Parathyroid adenoma (tissue), 2 donors: ENCODE measurements at regions not wholly inside any gene's neighbourhood (a gene's known extent, or its start where the extent isn't known, plus 50 kb on each side); places are given as distances from the start of the nearest gene placed in this dataset.

Experiments
- H2AFZ ChIP-seq: fragments of 300-600 bp; sonication (generic); one replicate; pipeline ENCODE4 v1.7.0; 2017; ENCODE audit warnings: antibody characterized with exemption, mild to moderate bottlenecking
- H3K27ac ChIP-seq: fragments of 300-600 bp; sonication (generic); one replicate; pipeline ENCODE4 v1.7.0; 2017
- H3K27me3 ChIP-seq: fragments of 300-600 bp; sonication (generic); one replicate; pipeline ENCODE4 v1.7.0; 2017; ENCODE audit warnings: low read length; ENCODE audit not compliant: control insufficient read depth, insufficient read depth
- H3K36me3 ChIP-seq: fragments of 300-600 bp; sonication (generic); one replicate; pipeline ENCODE4 v1.7.0; 2017; ENCODE audit warnings: low read length; ENCODE audit not compliant: control insufficient read depth, insufficient read depth
- H3K4me1 ChIP-seq: fragments of 300-600 bp; sonication (generic); one replicate; pipeline ENCODE4 v1.7.0; 2017; ENCODE audit warnings: control low read depth
- H3K4me2 ChIP-seq: fragments of 300-600 bp; sonication (generic); one replicate; pipeline ENCODE4 v1.7.0; 2017; ENCODE audit warnings: low read length
- H3K4me3 ChIP-seq: fragments of 300-600 bp; sonication (generic); one replicate; pipeline ENCODE4 v1.7.0; 2017; ENCODE audit warnings: low read depth, low read length
- H3K79me2 ChIP-seq: fragments of 300-600 bp; sonication (generic); one replicate; pipeline ENCODE4 v1.7.0; 2017; ENCODE audit warnings: control low read depth
- H3K9ac ChIP-seq: fragments of 300-600 bp; sonication (generic); one replicate; pipeline ENCODE4 v1.7.0; 2017; ENCODE audit warnings: mild to moderate bottlenecking
- H3K9me3 ChIP-seq: fragments of 300-600 bp; sonication (generic); one replicate; pipeline ENCODE4 v1.7.0; 2017; ENCODE audit warnings: low read length; ENCODE audit not compliant: control insufficient read depth
- CTCF ChIP-seq: fragments of 300-600 bp; sonication (generic); IDR thresholded peaks from one replicate; pipeline ENCODE4 v1.7.0; 2017; ENCODE audit warnings: antibody characterized with exemption, mild to moderate bottlenecking
- donor health status: primary hyperparathyroidism.

- Histone ChIP-seq H3K4me3 (no peak overlapping the region), H3K79me2 (no peaks in the 10 kb centered on the region), H3K4me2 (no peak overlapping the region), H2AFZ (no peak overlapping the region), H3K36me3 (no peaks in the 10 kb centered on the region), H3K9me3 (no peaks in the 10 kb centered on the region), H3K27ac (no peak overlapping the region), H3K9ac (no peak overlapping the region), H3K4me1 (no peaks in the 10 kb centered on the region), H3K27me3 (no peaks in the 10 kb centered on the region)
- TF ChIP-seq CTCF, result no peak
Measured at GRCh38 chr3:67123914-67124313, 125.8 kb downstream of the KBTBD8 start.

- no peak for TF ChIP-seq CTCF
- peaks cover 3% of the 10 kb centered on the region for H3K4me1 ChIP-seq
- H3K27ac ChIP-seq, result no peak overlapping the region
- no peak overlapping the region for H3K4me3 ChIP-seq
- no peak overlapping the region for H3K9ac ChIP-seq
- H3K36me3 ChIP-seq, result no peaks in the 10 kb centered on the region
- peak overlapping the region; percentile 51 for H2AFZ ChIP-seq
- H3K4me2 ChIP-seq, result no peak overlapping the region
- no peaks in the 10 kb centered on the region for H3K79me2 ChIP-seq
- H3K9me3 ChIP-seq, result no peaks in the 10 kb centered on the region
- H3K27me3 ChIP-seq, result no peaks in the 10 kb centered on the region
Measured at GRCh38 chr3:67127254-67127653, 129.1 kb downstream of the KBTBD8 start.

- Histone ChIP-seq H2AFZ (no peak overlapping the region), H3K27me3 (no peaks in the 10 kb centered on the region), H3K36me3 (no peaks in the 10 kb centered on the region), H3K4me1 (no peaks in the 10 kb centered on the region), H3K27ac (no peak overlapping the region), H3K79me2 (no peaks in the 10 kb centered on the region), H3K9ac (no peak overlapping the region), H3K9me3 (no peaks in the 10 kb centered on the region), H3K4me2 (no peak overlapping the region), H3K4me3 (no peak overlapping the region)
- no peak for TF ChIP-seq CTCF
Measured at GRCh38 chr3:67142432-67142831, 144.3 kb downstream of the KBTBD8 start.

- H3K27ac ChIP-seq, result no peak overlapping the region
- H3K4me1 ChIP-seq, result no peaks in the 10 kb centered on the region
- no peak overlapping the region for H2AFZ ChIP-seq
- no peak overlapping the region for H3K9ac ChIP-seq
- H3K36me3 ChIP-seq, result no peaks in the 10 kb centered on the region
- no peaks in the 10 kb centered on the region for H3K9me3 ChIP-seq
- TF ChIP-seq CTCF, result no peak
- no peaks in the 10 kb centered on the region for H3K27me3 ChIP-seq
- no peak overlapping the region for H3K4me2 ChIP-seq
- no peaks in the 10 kb centered on the region for H3K79me2 ChIP-seq
- H3K4me3 ChIP-seq, result no peak overlapping the region
Measured at GRCh38 chr3:67145738-67146137, 147.6 kb downstream of the KBTBD8 start.

- Histone ChIP-seq H2AFZ (peak overlapping the region; percentile 43), H3K79me2 (no peaks in the 10 kb centered on the region), H3K27me3 (no peaks in the 10 kb centered on the region), H3K9me3 (no peaks in the 10 kb centered on the region), H3K4me1 (peaks cover 5% of the 10 kb centered on the region), H3K9ac (no peak overlapping the region), H3K36me3 (no peaks in the 10 kb centered on the region), H3K27ac (peak overlapping the region; percentile 36), H3K4me3 (no peak overlapping the region), H3K4me2 (no peak overlapping the region)
- no peak for TF ChIP-seq CTCF
Measured at GRCh38 chr3:67154429-67154828, 156.3 kb downstream of the KBTBD8 start.
